COLO668 (cell line): ENCODE measurements at regions not wholly inside any gene's neighbourhood (a gene's known extent, or its start where the extent isn't known, plus 50 kb on each side); places are given as distances from the start of the nearest gene placed in this dataset.

Source experiments
- DNase-seq: peaks from one replicate; lab custom pipeline; 2025; ENCODE audit not compliant: unreplicated experiment; lab: John Stamatoyannopoulos, UW

GRCh38 chr5:96074870-96075269, 113.2 kb upstream of the ELL2 start:
- DNase-seq = no peak

GRCh38 chr5:96074460-96074859, 112.8 kb upstream of the ELL2 start:
- DNase-seq = no peak

- no peak for DNase-seq
Observed at GRCh38 chr5:96072791-96073165, 111.1 kb upstream of the ELL2 start.

- DNase-seq = no peak
Observed at GRCh38 chr5:96072138-96072790, 110.6 kb upstream of the ELL2 start.

- no peak for DNase-seq
Observed at GRCh38 chr5:96070622-96071225, 109.1 kb upstream of the ELL2 start.

- no peak for DNase-seq
Observed at GRCh38 chr5:96067894-96068614, 106.4 kb upstream of the ELL2 start.

- no peak for DNase-seq
Observed at GRCh38 chr5:96067251-96067650, 105.6 kb upstream of the ELL2 start.

GRCh38 chr5:96066386-96066719, 104.7 kb upstream of the ELL2 start:
- no peak for DNase-seq

- no peak for DNase-seq
Observed at GRCh38 chr5:96065685-96066385, 104.2 kb upstream of the ELL2 start.

- no peak for DNase-seq
Observed at GRCh38 chr5:96064877-96065276, 103.2 kb upstream of the ELL2 start.

GRCh38 chr5:96062836-96063235, 101.2 kb upstream of the ELL2 start:
- no peak for DNase-seq

GRCh38 chr5:96058084-96058483, 96.4 kb upstream of the ELL2 start:
- no peak for DNase-seq

- DNase-seq = no peak
Observed at GRCh38 chr5:96054311-96055030, 92.8 kb upstream of the ELL2 start.

- no peak for DNase-seq
Observed at GRCh38 chr5:96053063-96053735, 91.5 kb upstream of the ELL2 start.

- no peak for DNase-seq
Observed at GRCh38 chr5:96052374-96052773, 90.7 kb upstream of the ELL2 start.

- DNase-seq = no peak
Observed at GRCh38 chr5:96051401-96051830, 89.8 kb upstream of the ELL2 start.

GRCh38 chr5:96050273-96050880, 88.7 kb upstream of the ELL2 start:
- DNase-seq = no peak

GRCh38 chr5:96049398-96050272, 88.0 kb upstream of the ELL2 start:
- DNase-seq = no peak

- no peak for DNase-seq
Observed at GRCh38 chr5:96048763-96049162, 87.1 kb upstream of the ELL2 start.
